GM03348 (cell line): ENCODE measurements at regions not wholly inside any gene's neighbourhood (a gene's known extent, or its start where the extent isn't known, plus 50 kb on each side); places are given as distances from the start of the nearest gene placed in this dataset.
A peak's percentile ranks its signal among the peaks of the same experiment; 100 is the strongest.

ENCODE experiments used
- DNase-seq: peaks from one replicate; pipeline ENCODE4 v3.0.0; 2012; ENCODE audit warnings: low spot score

GRCh38 chr5:97728920-97729319 lies 545.9 kb upstream of the RIOK2 start:
- DNase-seq: no peak

GRCh38 chr5:97729938-97730337 lies 546.9 kb upstream of the RIOK2 start:
- no peak for DNase-seq

- DNase-seq: peak; percentile 16
These were observed 552.2 kb upstream of the RIOK2 start for GRCh38 chr5:97735209-97735608.

GRCh38 chr5:97737608-97738007 lies 554.6 kb upstream of the RIOK2 start:
- no peak for DNase-seq

- no peak for DNase-seq
These were observed 562.8 kb upstream of the RIOK2 start for GRCh38 chr5:97745817-97746216.

DNA sequence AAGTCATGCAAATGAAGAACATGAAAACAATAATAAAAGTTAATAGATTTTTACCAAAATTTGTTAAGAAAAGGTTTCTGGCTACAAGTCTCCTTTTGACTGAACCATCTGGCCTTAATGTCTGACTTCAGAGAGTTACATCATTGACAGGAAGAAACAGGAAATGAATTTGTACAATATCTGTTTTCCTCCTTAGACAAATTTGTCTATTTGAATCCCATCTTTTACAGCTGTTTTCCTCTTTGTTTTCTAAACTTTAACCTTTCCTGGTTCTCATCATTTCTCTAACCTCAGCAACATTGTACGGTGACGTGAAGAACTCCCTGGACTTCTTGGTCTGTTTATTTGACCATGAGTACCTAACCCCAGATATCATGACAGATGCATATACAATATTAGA lies 567.5 kb upstream of the RIOK2 start:
- DNase-seq: no peak

- DNase-seq: no peak
These were observed 568.5 kb upstream of the RIOK2 start for GRCh38 chr5:97751540-97751939.

DNA sequence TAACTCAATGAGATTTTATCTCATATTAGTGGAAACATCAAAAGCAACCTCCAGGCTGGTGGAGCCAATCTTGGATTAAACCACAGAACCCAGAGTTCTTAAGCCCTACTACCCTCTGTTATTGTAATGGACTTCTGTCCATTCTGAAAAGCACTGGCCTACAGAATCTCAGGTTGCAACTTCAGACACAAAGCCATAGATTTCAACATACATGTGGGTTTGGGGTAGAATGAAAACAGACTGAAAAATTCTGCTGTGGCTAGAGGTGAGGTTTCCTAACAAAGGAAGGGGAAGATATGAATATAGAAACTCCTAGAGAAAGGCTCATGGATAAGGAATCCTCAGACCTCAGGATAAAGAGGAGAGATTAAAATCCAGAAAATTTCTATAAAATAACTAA lies 569.8 kb upstream of the RIOK2 start:
- DNase-seq: no peak

DNA sequence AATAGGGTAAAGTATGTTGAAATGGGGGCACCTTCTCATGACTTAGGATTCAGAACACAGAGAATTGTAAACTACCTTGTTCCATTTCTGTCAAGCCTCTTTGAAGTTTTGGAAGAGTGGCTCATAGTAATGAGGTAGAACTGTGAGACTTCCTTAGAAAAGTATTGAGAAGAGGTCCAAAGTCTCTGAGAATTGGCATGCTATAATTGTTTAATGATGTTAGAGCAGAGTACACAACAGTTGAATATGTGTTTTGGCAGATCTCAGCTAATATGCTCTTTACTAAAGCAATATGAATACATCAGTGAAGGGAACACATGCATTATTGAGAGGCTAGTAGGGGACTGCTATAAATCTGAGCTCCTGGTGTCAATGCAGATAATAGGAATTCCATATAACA lies 579.4 kb upstream of the RIOK2 start:
- no peak for DNase-seq

DNA sequence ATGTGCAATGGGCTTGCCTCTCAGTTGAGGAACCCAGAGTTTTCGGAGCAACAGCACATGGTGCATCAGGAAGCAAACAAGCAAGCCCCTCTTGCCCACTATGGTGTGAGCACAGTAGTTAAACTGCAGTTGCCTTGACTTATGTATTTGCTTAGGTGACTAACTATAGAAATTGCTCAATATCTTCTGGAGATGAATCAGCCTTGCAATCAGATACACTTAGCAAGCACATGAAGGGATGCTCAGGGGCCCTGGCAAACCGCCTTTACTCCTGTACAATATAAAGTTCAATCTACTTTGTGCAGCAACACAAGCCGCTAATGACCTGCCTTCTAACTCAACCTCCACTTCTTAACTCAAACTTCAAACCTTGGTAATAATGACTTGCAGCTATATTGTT lies 581.7 kb upstream of the RIOK2 start:
- DNase-seq: peak; percentile 2

GRCh38 chr5:97778451-97778850 lies 595.4 kb upstream of the RIOK2 start:
- no peak for DNase-seq

DNA sequence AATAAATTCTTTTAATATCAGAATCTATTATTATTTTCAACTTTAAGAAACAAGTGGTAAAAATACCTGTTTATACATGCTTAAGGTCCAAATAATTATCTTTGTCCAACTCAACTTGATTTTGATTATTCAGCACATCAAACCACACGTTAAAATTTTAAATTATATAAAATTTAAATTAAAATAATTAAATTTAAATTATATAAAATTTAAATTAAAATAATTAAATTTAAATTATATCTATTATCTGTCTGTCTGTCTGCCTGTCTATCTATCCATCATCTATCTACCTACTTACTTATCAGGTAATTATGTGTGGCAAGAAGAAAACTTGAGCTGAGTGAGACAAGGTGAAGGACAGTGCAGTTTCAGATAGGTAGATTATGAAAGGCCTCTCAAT lies 605.3 kb upstream of the RIOK2 start:
- no peak for DNase-seq

DNA sequence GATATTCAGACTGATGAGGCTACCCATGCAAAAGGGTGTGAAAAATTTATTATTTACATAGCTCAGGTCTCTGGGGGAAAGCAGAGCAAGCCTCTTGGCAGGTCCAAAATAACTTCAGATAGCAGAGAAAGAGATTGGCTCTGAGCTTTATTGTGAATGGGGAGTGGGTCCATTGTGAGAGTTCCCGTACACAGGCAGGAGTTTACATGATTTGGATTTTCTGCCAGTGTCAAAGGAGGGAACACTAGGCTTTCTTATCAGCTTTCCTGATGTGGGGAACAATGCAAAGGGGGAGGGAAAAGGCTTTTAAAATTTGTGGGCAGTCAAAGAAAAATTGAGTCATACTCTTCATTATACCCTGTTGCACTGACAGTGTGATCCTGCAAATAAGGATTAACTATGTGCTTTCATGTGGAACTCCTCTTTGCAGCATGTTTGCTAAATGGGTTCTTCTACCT lies 615.0 kb upstream of the RIOK2 start:
- no peak for DNase-seq

- no peak for DNase-seq
These were observed 618.4 kb upstream of the RIOK2 start for GRCh38 chr5:97801461-97801860.

DNA sequence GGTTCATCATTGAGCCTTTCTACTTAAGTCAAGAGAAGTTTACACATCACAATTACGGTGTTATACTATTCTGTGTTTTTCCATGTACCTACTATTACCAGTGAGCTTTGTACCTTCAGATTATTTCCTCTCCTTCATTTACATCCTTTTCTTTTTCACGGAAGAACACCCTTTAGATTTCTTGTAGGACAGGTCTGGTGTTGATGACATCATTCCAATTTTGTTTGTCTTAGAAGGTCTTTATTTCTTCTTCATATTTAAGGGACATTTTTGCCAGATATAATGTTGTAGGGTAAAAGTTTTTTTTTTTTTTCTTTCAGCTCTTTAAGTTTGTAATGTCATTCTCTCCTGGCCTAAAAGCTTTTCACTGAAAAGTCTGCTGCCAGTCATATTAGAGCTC lies 637.1 kb upstream of the RIOK2 start:
- no peak for DNase-seq

- DNase-seq: no peak
These were observed 649.7 kb upstream of the RIOK2 start for GRCh38 chr5:97832645-97833296.

GRCh38 chr5:97834561-97834960 lies 651.5 kb upstream of the RIOK2 start:
- DNase-seq: no peak

DNA sequence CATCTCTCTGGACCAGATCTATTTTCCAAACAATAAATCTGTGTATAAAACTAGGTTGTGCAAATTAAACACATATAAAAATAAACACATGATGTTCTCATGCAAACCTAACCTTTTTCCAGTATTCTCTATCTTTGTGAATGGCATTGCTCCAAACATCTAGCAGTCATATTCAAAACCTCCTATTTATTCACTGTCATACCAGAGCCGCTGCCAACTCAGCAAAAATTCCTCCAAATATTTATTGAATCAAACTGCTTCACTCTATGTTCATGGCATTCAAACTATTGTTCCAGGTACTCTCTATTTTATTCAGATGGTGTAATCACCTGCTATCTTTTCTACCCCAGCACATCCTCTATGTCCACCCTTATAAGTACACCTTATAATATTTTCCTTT lies 652.1 kb upstream of the RIOK2 start:
- DNase-seq: no peak

DNA sequence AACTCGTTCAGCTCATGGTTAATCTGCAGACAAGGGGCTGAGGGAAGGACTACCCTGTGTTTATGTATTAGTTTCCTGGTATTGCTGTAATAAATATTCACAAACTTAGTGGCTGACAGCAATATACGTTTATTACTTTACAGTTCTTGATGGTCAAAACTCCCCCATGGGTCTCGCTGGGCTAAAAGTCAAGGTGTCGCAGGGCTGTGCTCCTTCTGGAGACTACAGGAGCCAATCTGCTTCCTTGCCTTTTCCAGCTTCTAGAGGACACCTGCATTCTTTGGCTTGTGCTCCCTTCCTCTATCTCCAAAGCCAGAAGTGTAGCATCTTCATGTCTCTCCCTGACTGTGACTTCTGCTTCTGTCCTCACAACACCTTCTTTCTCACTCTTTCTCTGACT lies 653.8 kb upstream of the RIOK2 start:
- DNase-seq: no peak

GRCh38 chr5:97838214-97838613 lies 655.2 kb upstream of the RIOK2 start:
- DNase-seq: peak; percentile 63

GRCh38 chr5:97839341-97840086 lies 656.5 kb upstream of the RIOK2 start:
- DNase-seq: no peak

DNA sequence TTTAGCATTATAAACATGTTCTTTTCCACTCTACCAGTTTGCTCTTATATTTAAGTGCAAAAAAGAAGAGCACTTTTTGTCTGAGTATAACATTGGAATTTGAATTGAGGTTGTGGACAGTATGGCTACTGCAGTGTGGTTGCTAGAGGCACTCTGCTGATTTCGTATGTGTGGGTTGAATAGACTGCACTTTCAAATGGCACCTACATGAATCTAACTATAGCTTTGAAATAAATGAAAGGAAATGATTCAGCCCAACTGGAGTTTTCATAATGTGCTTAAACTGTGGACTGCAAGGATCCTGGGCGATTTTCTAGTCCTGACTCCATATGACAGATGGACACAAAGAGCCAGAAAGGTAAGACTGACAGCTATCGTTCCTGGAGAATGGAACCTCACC lies 657.6 kb upstream of the RIOK2 start:
- DNase-seq: no peak

- no peak for DNase-seq
These were observed 659.6 kb upstream of the RIOK2 start for GRCh38 chr5:97842687-97843086.

GRCh38 chr5:97844797-97845196 lies 661.8 kb upstream of the RIOK2 start:
- no peak for DNase-seq
